ENCODE measurements at regions not wholly inside any gene's neighbourhood (a gene's known extent, or its start where the extent isn't known, plus 50 kb on each side); places are given as distances from the start of the nearest gene placed in this dataset.

- TF ChIP-seq POLR2A (IDR thresholded peaks at IDR 0.05; ENCODE audit: low read length) (no peak), CTCF (IDR thresholded peaks at IDR 0.05) (no peak), ZNF302 (CRISPR knock-in tag; IDR thresholded peaks at IDR 0.05) (no peak), ESRRA (IDR thresholded peaks at IDR 0.05; ENCODE audit: borderline replicate concordance, low read length) (no peak), CEBPB (IDR thresholded peaks at IDR 0.05) (no peak), EP300 (IDR thresholded peaks at IDR 0.05) (no peak), REST (IDR thresholded peaks at IDR 0.05) (no peak), MAX (IDR thresholded peaks at IDR 0.05) (no peak), HOXB13 (CRISPR knock-in tag; IDR thresholded peaks at IDR 0.05; ENCODE audit: low read depth) (no peak), RAD21 (conservative IDR thresholded peaks at IDR 0.05 in 1 of 2, IDR thresholded peaks at IDR 0.05 in 1 of 2) (no peak), CHD2 (IDR thresholded peaks at IDR 0.05; ENCODE audit: low read length, partially characterized antibody) (no peak), TP53 (CRISPR knock-in tag; IDR thresholded peaks at IDR 0.05) (no peak), SREBF2 (IDR thresholded peaks at IDR 0.05) (no peak)
- TF ChIP-seq, protein P1, sequence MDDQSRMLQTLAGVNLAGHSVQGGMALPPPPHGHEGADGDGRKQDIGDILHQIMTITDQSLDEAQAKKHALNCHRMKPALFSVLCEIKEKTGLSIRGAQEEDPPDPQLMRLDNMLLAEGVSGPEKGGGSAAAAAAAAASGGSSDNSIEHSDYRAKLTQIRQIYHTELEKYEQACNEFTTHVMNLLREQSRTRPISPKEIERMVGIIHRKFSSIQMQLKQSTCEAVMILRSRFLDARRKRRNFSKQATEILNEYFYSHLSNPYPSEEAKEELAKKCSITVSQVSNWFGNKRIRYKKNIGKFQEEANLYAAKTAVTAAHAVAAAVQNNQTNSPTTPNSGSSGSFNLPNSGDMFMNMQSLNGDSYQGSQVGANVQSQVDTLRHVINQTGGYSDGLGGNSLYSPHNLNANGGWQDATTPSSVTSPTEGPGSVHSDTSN (IDR thresholded peaks at IDR 0.05): no peak
Measured at GRCh38 chr9:110131499-110131898, 76.5 kb downstream of the C9orf152 start.

All from A549 (cell line).